Fibroblast of the aortic adventitia (primary cell): ENCODE measurements at regions not wholly inside any gene's neighbourhood (a gene's known extent, or its start where the extent isn't known, plus 50 kb on each side); places are given as distances from the start of the nearest gene placed in this dataset.
"Not testable (repeated sequence)": the region's sequence is repeated elsewhere in the genome, so short reads cannot be mapped to it uniquely, and the experiment has no call there.

ENCODE experiments used
- DNase-seq: peaks from one replicate; pipeline ENCODE4 v3.0.0-alpha.2; 2010; ENCODE audit warnings: low read depth
- H3K4me3 ChIP-seq: 2 replicates; pipeline ENCODE4 v1.5.1; 2011; ENCODE audit warnings: low read depth, mild to moderate bottlenecking, control low read depth, low read length, moderate library complexity
- CTCF ChIP-seq: IDR thresholded peaks from 2 replicates; pipeline ENCODE4 v1.5.1; 2011; ENCODE audit warnings: mild to moderate bottlenecking, low read length, control low read depth, inconsistent platforms; ENCODE audit not compliant: insufficient read depth

GRCh38 chr15:75112278-75112847 lies 89.0 kb downstream of the PPCDC start:
- H3K4me3 ChIP-seq, result no peak overlapping the region
- DNase-seq, result peak; percentile 57
- TF ChIP-seq CTCF, result no peak

- no peak for TF ChIP-seq CTCF
- no peak overlapping the region for H3K4me3 ChIP-seq
- no peak for DNase-seq
These were observed 88.7 kb upstream of the C15orf39 start for GRCh38 chr15:75112848-75113492.

- DNase-seq, result no peak
- TF ChIP-seq CTCF, result no peak
- no peak overlapping the region for H3K4me3 ChIP-seq
These were observed 87.4 kb upstream of the C15orf39 start for GRCh38 chr15:75114327-75114726.

- H3K4me3 ChIP-seq, result no peak overlapping the region
- no peak for DNase-seq
- no peak for TF ChIP-seq CTCF
These were observed 86.9 kb upstream of the C15orf39 start for GRCh38 chr15:75114796-75115195.

GRCh38 chr15:75115411-75115913 lies 86.2 kb upstream of the C15orf39 start:
- H3K4me3 ChIP-seq, DNase-seq: not testable (repeated sequence)

GRCh38 chr15:75116143-75116542 lies 85.5 kb upstream of the C15orf39 start:
- not testable (repeated sequence) for H3K4me3 ChIP-seq, DNase-seq

GRCh38 chr15:75117993-75118392 lies 83.7 kb upstream of the C15orf39 start:
- TF ChIP-seq CTCF, result no peak
- no peak overlapping the region for H3K4me3 ChIP-seq
- DNase-seq, result no peak

- not testable (repeated sequence) for H3K4me3 ChIP-seq
- DNase-seq, result peak; percentile 46
These were observed 82.4 kb upstream of the C15orf39 start for GRCh38 chr15:75119312-75119711.
